SK-N-SH treated with all-trans-retinoic acid at 6 μM for 48 hours (cell line): ENCODE measurements at regions not wholly inside any gene's neighbourhood (a gene's known extent, or its start where the extent isn't known, plus 50 kb on each side); places are given as distances from the start of the nearest gene placed in this dataset.

Experiments used
- ESRRG ChIP-seq: fragments of 250-450 bp; sonication (Bioruptor Pico); IDR thresholded peaks from 2 replicates; pipeline ENCODE4 v1.6.1; 2021; ENCODE audit warnings: mild to moderate bottlenecking
- GLIS3 ChIP-seq: fragments of 250-450 bp; sonication (Bioruptor Pico); IDR thresholded peaks from 2 replicates; pipeline ENCODE4 v1.5.0; 2020; ENCODE audit warnings: mild to moderate bottlenecking, moderate library complexity
- PATZ1 ChIP-seq: fragments of 250-450 bp; sonication (Bioruptor Pico); IDR thresholded peaks from 2 replicates; pipeline ENCODE4 v1.8.0; 2020; ENCODE audit warnings: mild to moderate bottlenecking, moderate library complexity, borderline replicate concordance
- POU6F1 ChIP-seq: fragments of 250-450 bp; sonication (Bioruptor Pico); IDR thresholded peaks from 2 replicates; pipeline ENCODE4 v1.8.0; 2021; ENCODE audit warnings: low read depth, mild to moderate bottlenecking, moderate library complexity, borderline replicate concordance
- PPARA ChIP-seq: fragments of 250-450 bp; sonication (Bioruptor Pico); IDR thresholded peaks from 2 replicates; pipeline ENCODE4 v1.5.0; 2020; ENCODE audit warnings: mild to moderate bottlenecking, borderline replicate concordance
- TSHZ2 ChIP-seq: fragments of 250-450 bp; sonication (Bioruptor Pico); IDR thresholded peaks from 2 replicates; pipeline ENCODE4 v1.5.0; 2020; ENCODE audit warnings: mild to moderate bottlenecking, moderate library complexity
- ZFP3 ChIP-seq: fragments of 250-450 bp; sonication (Bioruptor Pico); IDR thresholded peaks from 2 replicates; pipeline ENCODE4 v1.5.0; 2020; ENCODE audit warnings: mild to moderate bottlenecking, moderate library complexity
- ZNF8 ChIP-seq: fragments of 450-650 bp; formaldehyde crosslinking; IDR thresholded peaks from 2 replicates; pipeline ENCODE4 v1.5.0; 2020; ENCODE audit warnings: mild to moderate bottlenecking, moderate library complexity

- TF ChIP-seq POU6F1 (CRISPR knock-in tag) (no peak), TSHZ2 (no peak), PPARA (no peak), ZNF8 (CRISPR knock-in tag) (no peak), ESRRG (CRISPR knock-in tag) (no peak), ZFP3 (no peak), PATZ1 (CRISPR knock-in tag) (no peak), GLIS3 (CRISPR knock-in tag) (no peak)
Observed at GRCh38 chr5:111999286-111999685, 242.3 kb upstream of the NREP start.
